DOHH2 (cell line): ENCODE measurements at regions not wholly inside any gene's neighbourhood (a gene's known extent, or its start where the extent isn't known, plus 50 kb on each side); places are given as distances from the start of the nearest gene placed in this dataset.

Experiments used
- EZH2phosphoT487 ChIP-seq: fragments of 200-600 bp; sonication (generic); IDR thresholded peaks from 2 replicates; pipeline ENCODE4 v1.6.1; 2017; ENCODE audit warnings: borderline replicate concordance, mild to moderate bottlenecking, antibody characterized with exemption, low read length, moderate library complexity, mixed read lengths
- TF ChIP-seq, protein P1 (sequence below): fragments of 200-600 bp; sonication (generic); IDR thresholded peaks from one replicate; pipeline ENCODE4 v1.5.1; 2014; ENCODE audit warnings: antibody characterized with exemption, mild to moderate bottlenecking, low read depth, low read length; ENCODE audit not compliant: poor library complexity, severe bottlenecking

DNA sequence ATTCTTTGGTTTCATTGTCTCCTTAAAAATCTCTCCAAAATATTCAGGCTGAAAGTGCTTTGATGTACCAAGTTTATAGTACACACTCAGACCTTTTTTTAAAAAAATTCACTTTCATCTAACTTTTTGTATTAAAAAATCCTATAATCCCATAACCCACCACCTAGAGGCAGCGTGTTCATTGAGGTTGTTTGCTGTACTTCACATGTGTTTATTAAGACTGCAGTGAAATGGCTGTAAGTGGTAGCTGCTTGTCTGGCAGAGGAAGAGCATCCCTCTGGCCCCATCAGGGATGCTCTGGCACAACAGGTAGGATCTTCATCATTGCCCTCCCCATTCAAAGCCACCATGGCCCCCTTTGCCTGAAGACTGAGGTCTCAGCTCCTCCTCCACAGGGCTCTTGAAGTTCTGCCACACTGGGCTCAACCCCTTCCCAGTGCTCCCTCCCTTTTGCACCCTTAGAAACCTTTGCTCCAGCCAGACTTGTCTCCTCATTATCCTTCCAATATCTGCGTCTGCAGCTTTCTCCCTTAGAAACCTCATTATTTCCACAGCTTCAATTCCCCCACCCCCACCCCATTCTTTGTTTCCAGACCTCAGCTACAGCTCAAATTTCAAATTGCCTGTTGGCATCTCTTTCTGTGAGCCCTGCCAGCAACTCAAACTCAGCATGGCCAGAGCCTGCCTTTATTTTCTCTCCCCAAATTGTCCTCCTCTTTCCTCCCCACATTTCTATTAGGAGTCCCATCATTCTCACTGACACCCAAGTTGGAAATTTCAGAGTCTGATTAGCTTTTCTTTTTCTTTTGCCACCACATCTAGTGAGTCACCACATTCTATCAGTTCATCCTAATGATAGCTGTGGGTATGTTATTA lies 369.6 kb upstream of the USP24 start:
- TF ChIP-seq, protein P1, sequence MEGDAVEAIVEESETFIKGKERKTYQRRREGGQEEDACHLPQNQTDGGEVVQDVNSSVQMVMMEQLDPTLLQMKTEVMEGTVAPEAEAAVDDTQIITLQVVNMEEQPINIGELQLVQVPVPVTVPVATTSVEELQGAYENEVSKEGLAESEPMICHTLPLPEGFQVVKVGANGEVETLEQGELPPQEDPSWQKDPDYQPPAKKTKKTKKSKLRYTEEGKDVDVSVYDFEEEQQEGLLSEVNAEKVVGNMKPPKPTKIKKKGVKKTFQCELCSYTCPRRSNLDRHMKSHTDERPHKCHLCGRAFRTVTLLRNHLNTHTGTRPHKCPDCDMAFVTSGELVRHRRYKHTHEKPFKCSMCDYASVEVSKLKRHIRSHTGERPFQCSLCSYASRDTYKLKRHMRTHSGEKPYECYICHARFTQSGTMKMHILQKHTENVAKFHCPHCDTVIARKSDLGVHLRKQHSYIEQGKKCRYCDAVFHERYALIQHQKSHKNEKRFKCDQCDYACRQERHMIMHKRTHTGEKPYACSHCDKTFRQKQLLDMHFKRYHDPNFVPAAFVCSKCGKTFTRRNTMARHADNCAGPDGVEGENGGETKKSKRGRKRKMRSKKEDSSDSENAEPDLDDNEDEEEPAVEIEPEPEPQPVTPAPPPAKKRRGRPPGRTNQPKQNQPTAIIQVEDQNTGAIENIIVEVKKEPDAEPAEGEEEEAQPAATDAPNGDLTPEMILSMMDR: no peak
- TF ChIP-seq EZH2phosphoT487: no peak
